Neural crest cell (in vitro differentiated cells): ENCODE measurements at regions not wholly inside any gene's neighbourhood (a gene's known extent, or its start where the extent isn't known, plus 50 kb on each side); places are given as distances from the start of the nearest gene placed in this dataset.
A peak's percentile ranks its signal among the peaks of the same experiment; 100 is the strongest.

Experiments
- DNase-seq: peaks from one replicate; pipeline ENCODE4 v3.0.0; 2021; ENCODE audit warnings: low read depth, mixed read lengths, low spot score
- H3K27ac Mint-ChIP-seq: one replicate; pipeline ENCODE4 v1.8.0; 2021; ENCODE audit warnings: mild to moderate bottlenecking, mixed read lengths; ENCODE audit not compliant: unreplicated experiment
- H3K27me3 Mint-ChIP-seq: 2 replicates; pipeline ENCODE4 v1.8.0; 2021; ENCODE audit warnings: low read depth, mild to moderate bottlenecking, mixed read lengths
- H3K36me3 Mint-ChIP-seq: 2 replicates; pipeline ENCODE4 v1.8.0; 2021; ENCODE audit warnings: low read depth, mild to moderate bottlenecking, mixed read lengths
- H3K4me1 Mint-ChIP-seq: 2 replicates; pipeline ENCODE4 v1.8.0; 2021; ENCODE audit warnings: mixed read lengths
- H3K4me3 Mint-ChIP-seq: one replicate; pipeline ENCODE4 v1.8.0; 2021; ENCODE audit warnings: mild to moderate bottlenecking, mixed read lengths
- H3K9me3 Mint-ChIP-seq: 2 replicates; pipeline ENCODE4 v1.8.0; 2021; ENCODE audit warnings: mixed read lengths
- CTCF ChIP-seq: fragments of 200-600 bp; sonication (generic); conservative IDR thresholded peaks from 2 replicates; pipeline ENCODE4 v1.5.0; 2021; ENCODE audit warnings: antibody characterized with exemption, mild to moderate bottlenecking

DNA sequence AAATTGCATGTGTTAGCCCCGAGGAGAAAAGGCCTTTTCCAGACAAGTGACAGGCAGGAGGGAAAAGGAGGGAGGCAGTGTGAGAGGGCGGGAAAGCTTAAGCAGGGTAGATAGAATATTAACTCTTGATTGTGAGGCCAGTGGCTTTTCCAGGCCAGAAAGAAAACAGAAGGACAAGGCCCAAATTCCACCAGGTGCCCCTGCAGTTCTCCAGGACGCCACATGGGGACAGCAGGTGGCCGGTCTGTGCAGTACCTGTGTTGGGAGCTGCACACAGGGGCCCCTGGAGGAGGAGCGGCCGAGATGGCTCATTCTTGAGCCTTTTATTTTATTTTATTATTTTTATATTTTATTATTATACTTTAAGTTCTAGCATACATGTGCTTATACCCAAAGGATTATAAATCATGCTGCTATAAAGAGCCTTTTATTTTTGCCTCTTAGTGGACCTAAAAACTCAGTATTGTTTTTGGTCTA is 141.3 kb upstream of the KLF14 start:
- H3K9me3 Mint-ChIP-seq: no peaks in the 10 kb centered on the region
- peaks cover 10% of the 10 kb centered on the region for H3K4me1 Mint-ChIP-seq
- H3K27ac Mint-ChIP-seq: no peak overlapping the region
- TF ChIP-seq CTCF: peak; percentile 83
- H3K36me3 Mint-ChIP-seq: no peaks in the 10 kb centered on the region
- no peaks in the 10 kb centered on the region for H3K27me3 Mint-ChIP-seq
- H3K4me3 Mint-ChIP-seq: no peak overlapping the region
- peak; percentile 22 for DNase-seq

DNA sequence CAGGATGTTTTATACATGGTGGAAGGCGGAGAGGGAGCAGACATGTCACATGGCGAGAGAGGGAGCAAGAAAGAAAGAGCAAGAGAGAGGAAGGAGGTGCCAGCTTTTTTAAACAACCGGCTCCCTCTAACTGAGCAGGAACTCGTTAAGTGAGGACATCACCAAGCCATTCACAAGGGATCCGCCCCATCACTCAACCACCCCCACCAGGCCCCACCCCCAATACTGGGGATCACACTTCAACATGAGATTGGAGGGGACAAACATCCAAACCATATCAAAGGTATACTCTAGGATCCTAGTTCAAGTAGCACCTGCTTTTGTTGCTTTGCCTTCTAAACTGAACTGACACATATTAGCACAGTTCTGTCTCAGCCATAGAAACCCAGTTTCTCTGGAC is 141.9 kb upstream of the KLF14 start:
- H3K36me3 Mint-ChIP-seq: no peaks in the 10 kb centered on the region
- no peak for TF ChIP-seq CTCF
- no peaks in the 10 kb centered on the region for H3K9me3 Mint-ChIP-seq
- no peaks in the 10 kb centered on the region for H3K27me3 Mint-ChIP-seq
- no peak overlapping the region for H3K4me3 Mint-ChIP-seq
- DNase-seq: no peak
- H3K4me1 Mint-ChIP-seq: peaks cover 15% of the 10 kb centered on the region
- no peak overlapping the region for H3K27ac Mint-ChIP-seq

DNA sequence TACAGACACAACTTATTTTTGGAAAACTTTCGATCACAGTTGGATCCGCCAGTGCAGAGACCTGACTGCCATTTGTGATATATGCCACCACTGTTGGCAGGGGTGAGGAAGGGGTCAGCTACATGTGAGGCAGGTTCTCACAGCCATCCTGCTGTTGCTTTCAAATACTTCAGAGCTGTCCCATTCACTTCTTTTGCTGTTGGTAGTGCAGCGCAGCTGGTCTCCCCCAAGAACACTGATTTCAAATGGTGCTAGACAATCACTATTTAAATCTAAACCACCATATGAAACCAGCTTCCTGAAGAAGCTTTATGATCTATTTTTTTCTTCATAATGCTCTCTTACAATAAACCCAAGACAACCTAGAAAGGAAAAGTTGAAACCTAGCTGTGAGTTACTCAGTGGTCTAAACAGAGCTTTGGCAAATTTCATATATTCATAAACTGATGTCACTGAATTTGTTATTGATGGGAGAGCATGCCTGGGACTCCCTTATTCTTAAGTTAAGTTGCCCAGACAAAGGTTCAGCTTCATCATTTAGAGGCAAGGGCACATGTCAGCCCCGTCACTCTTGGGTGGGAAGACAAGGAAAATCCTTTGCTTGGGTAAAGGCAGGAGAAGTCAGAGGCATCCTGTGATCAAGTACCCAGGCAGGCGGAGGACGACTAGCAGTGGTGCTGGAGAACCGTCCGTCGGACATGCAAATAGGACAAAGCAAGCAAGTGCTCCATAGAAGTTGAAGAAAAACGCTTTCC is 143.4 kb upstream of the KLF14 start:
- H3K27ac Mint-ChIP-seq: no peak overlapping the region
- DNase-seq: no peak
- H3K36me3 Mint-ChIP-seq: no peaks in the 10 kb centered on the region
- no peaks in the 10 kb centered on the region for H3K27me3 Mint-ChIP-seq
- no peaks in the 10 kb centered on the region for H3K9me3 Mint-ChIP-seq
- TF ChIP-seq CTCF: no peak
- peaks cover 28% of the 10 kb centered on the region for H3K4me1 Mint-ChIP-seq
- no peak overlapping the region for H3K4me3 Mint-ChIP-seq

GRCh38 chr7:130877991-130878305 is 143.9 kb upstream of the KLF14 start:
- no peaks in the 10 kb centered on the region for H3K36me3 Mint-ChIP-seq
- TF ChIP-seq CTCF: no peak
- no peak overlapping the region for H3K4me3 Mint-ChIP-seq
- H3K9me3 Mint-ChIP-seq: no peaks in the 10 kb centered on the region
- peaks cover 28% of the 10 kb centered on the region for H3K4me1 Mint-ChIP-seq
- no peaks in the 10 kb centered on the region for H3K27me3 Mint-ChIP-seq
- H3K27ac Mint-ChIP-seq: no peak overlapping the region
- no peak for DNase-seq

DNA sequence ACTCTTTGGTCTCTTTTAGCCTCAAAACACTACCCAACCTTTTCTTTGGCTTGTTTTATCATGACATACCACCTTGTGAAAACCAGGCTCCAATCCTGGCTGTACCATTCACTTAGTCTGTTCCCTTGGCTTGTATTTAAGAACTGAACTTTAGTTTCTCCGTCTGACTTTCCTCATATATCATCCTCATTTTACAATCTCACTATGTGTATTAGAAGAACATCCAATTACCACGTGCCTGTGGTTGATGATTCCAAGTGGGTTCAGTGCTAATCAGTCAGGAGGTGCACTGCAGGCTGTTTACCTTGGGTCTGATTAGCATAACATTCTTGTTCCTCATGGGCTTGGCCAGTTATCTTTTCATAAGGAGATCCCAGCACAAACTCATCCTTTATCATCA is 144.8 kb upstream of the KLF14 start:
- Mint-ChIP-seq H3K27ac (no peak overlapping the region), H3K27me3 (no peaks in the 10 kb centered on the region), H3K36me3 (no peaks in the 10 kb centered on the region), H3K4me3 (no peak overlapping the region), H3K4me1 (peaks cover 28% of the 10 kb centered on the region), H3K9me3 (no peaks in the 10 kb centered on the region)
- no peak for TF ChIP-seq CTCF
- no peak for DNase-seq
